Right atrium auricular region (tissue), 2 donors: ENCODE measurements at regions not wholly inside any gene's neighbourhood (a gene's known extent, or its start where the extent isn't known, plus 50 kb on each side); places are given as distances from the start of the nearest gene placed in this dataset.

ENCODE experiments used
- DNase-seq: peaks from one replicate; pipeline ENCODE4 v3.0.0-alpha.2; 2019; ENCODE audit warnings: low spot score
- H3K27ac ChIP-seq, 2 donors: fragments of 200-600 bp; sonication (generic); 1 replicate in 1 of 2; 2 replicates in 1 of 2; pipeline ENCODE4 v1.5.1; 2016 to 2019
- H3K27me3 ChIP-seq, 2 donors: fragments of 200-600 bp; sonication (generic); one replicate each; pipeline versions ENCODE4 v1.5.1 to v1.6.0; 2017 to 2019
- H3K36me3 ChIP-seq: fragments of 200-600 bp; sonication (generic); one replicate; pipeline ENCODE4 v1.5.1; 2016
- H3K4me1 ChIP-seq, 2 donors: fragments of 200-600 bp; sonication (generic); one replicate each; pipeline versions ENCODE4 v1.5.1 to v1.6.0; 2017 to 2019
- H3K4me3 ChIP-seq, 2 donors: fragments of 200-600 bp; sonication (generic); 1 replicate in 1 of 2; 2 replicates in 1 of 2; pipeline ENCODE4 v1.5.1; 2017 to 2019; ENCODE audit warnings: mild to moderate bottlenecking in 1 of 2, moderate library complexity in 1 of 2
- H3K9me3 ChIP-seq, 2 donors: fragments of 200-600 bp; sonication (generic); one replicate each; pipeline ENCODE4 v1.5.1; 2019
- TF ChIP-seq, protein P1 (sequence below), 2 donors: fragments of 200-600 bp; sonication (generic); IDR thresholded peaks; one replicate each; pipeline ENCODE4 v1.5.1; 2019; ENCODE audit warnings: antibody characterized with exemption in 2 of 2

- H3K9me3 ChIP-seq = peaks cover 0 to 4% of the 10 kb centered on the region in 2 donors
- H3K27ac ChIP-seq = no peak overlapping the region
- DNase-seq = no peak
- H3K27me3 ChIP-seq = no peaks in the 10 kb centered on the region
- no peaks in the 10 kb centered on the region for H3K36me3 ChIP-seq
- TF ChIP-seq, protein P1, sequence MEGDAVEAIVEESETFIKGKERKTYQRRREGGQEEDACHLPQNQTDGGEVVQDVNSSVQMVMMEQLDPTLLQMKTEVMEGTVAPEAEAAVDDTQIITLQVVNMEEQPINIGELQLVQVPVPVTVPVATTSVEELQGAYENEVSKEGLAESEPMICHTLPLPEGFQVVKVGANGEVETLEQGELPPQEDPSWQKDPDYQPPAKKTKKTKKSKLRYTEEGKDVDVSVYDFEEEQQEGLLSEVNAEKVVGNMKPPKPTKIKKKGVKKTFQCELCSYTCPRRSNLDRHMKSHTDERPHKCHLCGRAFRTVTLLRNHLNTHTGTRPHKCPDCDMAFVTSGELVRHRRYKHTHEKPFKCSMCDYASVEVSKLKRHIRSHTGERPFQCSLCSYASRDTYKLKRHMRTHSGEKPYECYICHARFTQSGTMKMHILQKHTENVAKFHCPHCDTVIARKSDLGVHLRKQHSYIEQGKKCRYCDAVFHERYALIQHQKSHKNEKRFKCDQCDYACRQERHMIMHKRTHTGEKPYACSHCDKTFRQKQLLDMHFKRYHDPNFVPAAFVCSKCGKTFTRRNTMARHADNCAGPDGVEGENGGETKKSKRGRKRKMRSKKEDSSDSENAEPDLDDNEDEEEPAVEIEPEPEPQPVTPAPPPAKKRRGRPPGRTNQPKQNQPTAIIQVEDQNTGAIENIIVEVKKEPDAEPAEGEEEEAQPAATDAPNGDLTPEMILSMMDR (IDR thresholded peaks at IDR 0.05) = no peak
- H3K4me3 ChIP-seq = no peak overlapping the region
- no peaks in the 10 kb centered on the region for H3K4me1 ChIP-seq
These were observed 806.6 kb downstream of the SQOR start for GRCh38 chr15:46441294-46442062.

GRCh38 chr15:46442184-46442583, 807.4 kb downstream of the SQOR start:
- no peak for DNase-seq
- Histone ChIP-seq H3K4me1 (no peaks in the 10 kb centered on the region), H3K27me3 (no peaks in the 10 kb centered on the region), H3K9me3 (peaks cover 0 to 4% of the 10 kb centered on the region in 2 donors), H3K4me3 (no peak overlapping the region), H3K36me3 (no peaks in the 10 kb centered on the region), H3K27ac (no peak overlapping the region)
- TF ChIP-seq, protein P1 (IDR thresholded peaks at IDR 0.05) = no peak

- H3K4me3 ChIP-seq = no peak overlapping the region
- TF ChIP-seq, protein P1 (IDR thresholded peaks at IDR 0.05) = no peak
- no peaks in the 10 kb centered on the region for H3K27me3 ChIP-seq
- peaks cover 0 to 4% of the 10 kb centered on the region in 2 donors for H3K9me3 ChIP-seq
- H3K4me1 ChIP-seq = no peaks in the 10 kb centered on the region
- no peak overlapping the region for H3K27ac ChIP-seq
- H3K36me3 ChIP-seq = no peaks in the 10 kb centered on the region
- no peak for DNase-seq
These were observed 808.2 kb downstream of the SQOR start for GRCh38 chr15:46442901-46443590.

GRCh38 chr15:46450112-46450809, 815.4 kb downstream of the SQOR start:
- Histone ChIP-seq H3K4me3 (no peak overlapping the region), H3K36me3 (no peaks in the 10 kb centered on the region), H3K4me1 (no peaks in the 10 kb centered on the region), H3K27ac (no peak overlapping the region), H3K9me3 (no peaks in the 10 kb centered on the region), H3K27me3 (no peaks in the 10 kb centered on the region)
- TF ChIP-seq, protein P1 (IDR thresholded peaks at IDR 0.05) = no peak
- no peak for DNase-seq

GRCh38 chr15:46450810-46451182, 816.0 kb downstream of the SQOR start:
- DNase-seq = no peak
- Histone ChIP-seq H3K4me1 (no peaks in the 10 kb centered on the region), H3K27ac (no peak overlapping the region), H3K9me3 (no peaks in the 10 kb centered on the region), H3K4me3 (no peak overlapping the region), H3K27me3 (no peaks in the 10 kb centered on the region), H3K36me3 (no peaks in the 10 kb centered on the region)
- TF ChIP-seq, protein P1 (IDR thresholded peaks at IDR 0.05) = no peak
